HG02571 (cell line): ENCODE measurements at regions not wholly inside any gene's neighbourhood (a gene's known extent, or its start where the extent isn't known, plus 50 kb on each side); places are given as distances from the start of the nearest gene placed in this dataset.

Experiments used
- ATAC-seq: cut with Tn5 transposase; IDR thresholded peaks from one replicate; pipeline ENCODE4 v1.9.1; 2021; ENCODE audit warnings: mild to moderate bottlenecking, moderate library complexity; ENCODE audit not compliant: unreplicated experiment

DNA sequence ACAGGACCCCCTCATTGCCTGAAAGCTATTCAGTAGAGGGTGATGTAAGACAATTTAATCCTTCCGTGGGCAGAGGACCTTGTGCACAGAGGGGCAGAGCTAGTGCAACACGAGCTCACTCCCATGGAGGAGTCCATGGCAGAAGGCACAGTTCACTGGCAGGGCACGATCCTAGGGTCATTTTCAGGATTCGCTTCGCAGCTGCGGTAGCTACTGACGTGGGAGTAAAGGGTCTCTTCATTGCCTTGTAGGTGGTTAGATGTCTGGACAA, 207.8 kb downstream of the FOXO1 start:
- no peak for ATAC-seq

DNA sequence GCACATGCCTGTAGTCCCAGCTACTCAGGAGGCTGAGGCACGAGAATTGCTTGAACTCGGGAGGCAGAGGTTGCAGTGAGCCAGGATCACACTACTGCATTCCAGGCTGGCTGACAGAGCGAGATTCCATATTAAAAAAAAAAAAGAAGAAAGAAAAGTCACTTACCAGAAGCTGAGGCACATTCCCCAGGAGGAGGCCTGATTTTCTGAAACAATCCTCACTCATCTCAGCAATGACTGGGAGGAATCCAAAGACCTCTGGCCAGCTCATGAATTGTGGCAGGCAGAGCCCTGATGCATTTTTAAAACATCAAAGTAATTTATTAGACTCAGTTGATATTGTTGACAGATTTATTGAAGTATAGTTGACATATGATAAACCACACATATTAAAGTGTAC, 206.3 kb downstream of the FOXO1 start:
- ATAC-seq, result no peak

DNA sequence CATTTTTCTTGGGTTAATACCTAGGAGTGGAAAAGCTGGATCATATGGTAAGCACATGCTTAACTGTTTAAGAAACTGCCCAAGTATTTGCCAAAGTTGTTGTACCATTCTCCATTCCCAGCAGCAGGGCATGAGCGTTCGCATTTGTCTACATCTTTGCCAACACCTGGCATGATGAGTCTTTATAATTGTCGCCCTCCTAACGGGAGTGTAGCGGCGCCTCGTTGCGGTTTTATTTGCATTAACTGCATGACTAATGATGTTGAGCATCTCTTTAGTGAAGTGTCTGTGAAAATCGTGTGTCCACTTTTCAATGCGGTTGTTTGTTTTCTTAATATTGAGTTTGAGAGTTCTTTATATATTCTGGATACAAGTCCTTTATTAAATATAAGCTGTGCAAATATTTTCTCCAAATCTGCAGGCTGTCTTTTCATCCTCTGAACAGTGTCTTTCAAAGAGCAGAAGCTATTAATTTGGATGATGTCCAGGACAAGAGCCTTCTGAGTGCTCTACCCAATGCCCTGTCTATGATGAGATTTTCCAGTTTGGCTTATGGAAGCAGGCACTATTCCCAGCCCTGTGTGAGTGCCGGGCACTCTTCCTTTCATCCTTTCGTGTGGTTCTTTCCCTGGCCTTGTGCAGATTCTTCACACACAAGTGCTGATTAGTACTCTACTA, 202.0 kb downstream of the FOXO1 start:
- no peak for ATAC-seq

DNA sequence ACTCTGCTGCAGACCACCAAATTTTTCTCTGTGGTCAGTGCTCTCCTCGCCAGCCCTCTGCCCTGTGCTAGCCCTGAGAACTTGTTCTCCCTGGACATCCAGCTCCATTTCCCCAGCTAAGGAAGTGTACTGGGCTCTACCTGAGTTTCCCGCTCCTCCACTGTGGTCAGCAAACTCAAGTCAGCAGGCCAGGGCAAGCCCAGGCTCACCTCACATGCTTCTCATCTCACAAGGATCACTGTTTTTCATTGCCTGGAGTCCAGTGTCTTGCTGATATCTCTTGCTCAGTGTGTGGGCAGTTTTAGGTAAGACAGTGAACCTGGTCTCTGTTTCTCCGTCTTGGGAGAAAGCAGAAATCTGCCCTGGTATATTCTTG, 201.4 kb downstream of the FOXO1 start:
- ATAC-seq, result no peak

DNA sequence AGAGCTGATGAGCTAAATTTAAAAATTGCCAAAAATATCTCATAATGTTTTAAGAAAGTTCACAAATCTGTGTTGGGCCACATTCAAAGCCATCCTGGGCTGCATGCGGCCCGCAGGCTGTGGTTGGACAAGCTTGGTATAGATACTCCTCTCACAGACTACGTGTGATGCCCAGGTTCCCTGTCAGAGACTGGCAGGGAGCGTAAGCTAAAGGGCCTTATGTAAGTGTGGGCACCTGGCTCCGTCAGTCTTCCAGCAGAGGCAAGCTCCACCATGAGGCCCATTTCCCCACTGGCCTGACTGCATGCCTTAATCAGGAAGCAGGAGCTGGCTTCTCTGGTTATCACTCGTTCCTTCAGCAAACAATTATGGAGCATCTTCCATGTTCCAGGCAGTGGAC, 200.2 kb downstream of the FOXO1 start:
- ATAC-seq, result no peak

DNA sequence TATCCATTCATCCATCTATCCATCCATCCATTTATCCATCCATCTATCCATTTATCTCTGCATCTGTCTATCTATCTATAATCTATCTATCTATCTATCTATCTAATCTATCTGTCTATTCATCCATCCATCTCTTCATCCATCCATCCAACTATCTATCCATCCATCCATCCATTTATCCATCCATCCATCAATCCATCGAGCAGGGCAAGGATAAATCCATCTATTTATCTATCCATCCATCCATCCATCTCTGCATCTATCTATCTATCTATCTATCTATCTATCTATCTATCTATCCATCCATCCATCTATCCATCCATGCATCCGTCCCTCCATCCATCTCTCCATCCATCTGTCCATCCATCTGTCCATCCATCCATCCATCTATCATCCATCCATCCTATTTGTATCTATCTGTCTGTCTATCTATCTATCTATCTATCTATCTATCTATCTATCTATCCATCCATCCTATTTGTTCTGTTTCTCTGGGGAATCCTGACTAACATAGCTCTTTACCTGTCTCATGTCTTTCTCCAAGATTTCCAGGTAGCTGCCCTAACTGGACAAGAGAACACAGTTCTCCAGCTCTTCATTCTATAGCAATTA, 198.1 kb downstream of the FOXO1 start:
- ATAC-seq, result no peak

DNA sequence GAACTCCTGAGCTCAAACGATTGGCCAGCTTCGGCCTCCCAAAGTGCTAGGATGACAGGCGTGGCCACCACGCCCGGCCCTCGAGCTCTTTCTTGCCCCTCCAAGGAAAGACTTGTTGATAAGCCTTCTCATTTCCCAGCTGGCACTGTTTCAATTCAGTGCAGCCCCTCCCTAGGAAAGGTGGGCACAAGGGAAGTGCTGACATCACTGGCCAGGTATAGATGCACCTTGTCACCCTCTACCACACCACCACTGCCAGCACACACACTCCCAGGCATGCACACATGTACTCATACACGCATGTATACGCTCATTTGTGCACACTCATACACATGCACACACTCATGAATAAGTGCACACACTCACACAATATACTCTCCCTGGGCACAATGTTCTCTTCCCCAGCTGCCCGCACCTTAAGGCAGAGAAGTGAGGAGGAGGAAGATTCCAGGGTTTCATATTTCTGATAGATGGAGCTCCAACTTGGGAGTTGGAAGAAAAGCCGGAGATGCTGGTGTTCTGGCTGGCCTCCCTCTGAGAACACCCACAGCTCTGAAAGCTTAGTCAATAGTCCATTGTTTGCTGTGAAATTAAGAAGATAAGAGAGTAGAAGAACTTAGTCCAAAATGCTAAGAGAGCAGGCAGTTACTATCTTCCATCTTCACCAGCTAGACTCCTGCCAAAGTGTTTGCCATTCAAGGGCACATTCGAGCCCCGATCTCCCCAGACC, 196.7 kb downstream of the FOXO1 start:
- no peak for ATAC-seq

DNA sequence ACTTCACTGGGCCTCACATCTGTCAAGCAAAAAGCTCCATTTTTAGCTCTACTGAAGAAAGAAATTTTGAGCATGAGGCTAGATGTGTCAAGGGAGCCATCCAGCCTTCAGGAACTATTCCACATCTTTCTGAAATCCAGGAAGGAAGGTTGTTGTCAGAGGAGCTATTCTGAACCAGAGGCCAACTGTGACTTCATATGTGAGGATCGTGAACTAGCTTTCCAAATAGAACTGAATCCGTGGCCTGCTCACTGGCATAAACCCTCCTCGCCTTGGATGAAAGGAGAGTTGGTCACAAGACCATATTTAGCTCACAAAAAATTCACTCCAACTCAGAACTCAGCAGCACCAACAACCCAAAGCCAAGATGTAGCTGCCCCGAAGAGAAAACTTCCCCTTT, 195.8 kb downstream of the FOXO1 start:
- no peak for ATAC-seq

DNA sequence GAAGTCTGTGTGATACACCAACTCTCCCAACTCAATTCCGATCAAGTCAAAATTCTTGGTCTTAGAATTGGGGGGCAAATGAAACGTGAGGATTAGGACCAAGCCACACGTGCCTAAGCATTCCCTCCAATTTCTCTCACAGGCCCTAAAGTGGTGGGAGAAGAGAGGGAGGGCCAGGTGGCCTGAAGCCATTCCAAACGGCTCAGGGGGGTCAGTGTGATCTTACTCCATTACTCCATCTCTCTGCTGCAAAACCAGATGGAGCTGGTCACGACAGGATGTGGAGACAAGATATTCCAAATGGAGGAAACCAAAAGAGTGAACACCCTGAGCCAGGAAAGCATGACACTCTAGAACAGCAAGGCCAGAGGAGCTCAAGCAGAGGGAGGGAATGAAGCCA, 195.4 kb downstream of the FOXO1 start:
- no peak for ATAC-seq

DNA sequence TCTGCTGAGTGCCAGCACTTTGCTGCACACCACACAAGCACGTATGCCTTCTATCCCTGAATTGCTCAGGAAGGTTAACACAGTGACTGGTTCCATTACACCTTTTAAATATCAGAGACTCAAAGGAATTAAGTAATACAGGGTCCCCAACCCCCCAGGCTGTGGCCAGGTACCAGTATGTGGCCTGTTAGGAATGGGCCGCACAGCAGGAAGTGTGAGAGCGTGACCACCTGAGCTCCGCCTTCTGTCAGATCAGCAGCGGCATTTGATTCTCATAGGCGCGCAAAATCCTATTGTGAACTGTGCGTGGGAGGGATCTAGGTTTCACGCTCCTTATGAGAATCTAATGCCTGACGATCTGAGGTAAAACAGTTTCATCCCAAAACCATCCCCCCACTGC, 194.5 kb downstream of the FOXO1 start:
- ATAC-seq, result no peak

DNA sequence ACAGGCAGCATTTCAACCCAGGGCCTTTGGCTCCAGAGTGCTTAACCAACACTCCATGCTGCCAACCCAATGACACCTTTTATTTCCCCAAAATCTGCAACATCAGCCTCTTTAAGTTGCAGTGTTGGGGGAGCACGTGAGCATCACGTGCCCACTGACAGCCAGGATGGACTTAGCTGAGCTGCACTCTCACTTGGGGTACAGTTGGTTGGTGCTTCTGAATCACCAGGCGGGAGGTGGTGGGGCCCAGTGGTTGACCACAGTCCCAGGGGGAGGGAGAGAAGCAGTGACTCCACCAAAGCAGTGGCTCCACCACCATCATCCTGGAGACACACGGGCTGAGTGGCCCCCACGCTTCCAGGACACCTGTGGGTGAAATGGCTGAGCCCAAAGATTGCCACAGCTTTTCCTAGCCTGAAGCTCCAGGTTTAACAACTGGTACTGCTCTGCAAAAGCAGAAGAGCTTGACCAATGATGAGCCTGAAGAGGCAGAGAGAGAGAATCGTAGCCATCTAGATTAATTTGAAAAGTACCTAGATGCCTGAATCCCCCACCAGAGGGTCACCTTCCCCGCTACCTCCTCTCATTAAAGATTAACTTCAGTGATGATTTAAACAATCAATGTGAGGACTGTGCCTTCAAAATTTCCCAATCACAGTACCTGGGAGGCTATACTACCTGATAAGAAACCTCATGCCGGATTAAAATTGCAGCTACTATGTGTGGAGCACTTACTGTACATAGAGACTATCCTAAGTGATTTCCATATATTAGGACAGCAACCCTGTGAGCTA, 193.8 kb downstream of the FOXO1 start:
- ATAC-seq, result no peak

DNA sequence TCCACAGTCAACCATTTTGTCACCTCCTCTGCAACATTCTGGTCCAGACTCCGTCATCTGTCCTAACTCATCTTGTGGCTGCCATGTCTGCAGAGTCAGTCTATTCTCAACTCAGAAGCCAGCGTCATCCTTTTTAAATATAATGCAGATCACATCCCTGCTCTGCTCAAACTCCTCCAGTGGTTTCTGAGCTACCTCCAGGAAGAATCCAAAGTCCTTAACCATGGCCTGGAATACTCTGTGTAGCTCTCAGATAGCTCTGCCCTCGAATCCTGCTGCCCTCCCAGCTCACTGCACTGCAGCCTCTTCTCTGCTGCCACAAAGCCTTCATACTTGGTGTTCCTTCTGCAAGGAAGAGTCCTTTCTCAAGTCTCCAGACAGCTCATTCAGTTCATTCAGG, 190.8 kb downstream of the FOXO1 start:
- ATAC-seq, result no peak

DNA sequence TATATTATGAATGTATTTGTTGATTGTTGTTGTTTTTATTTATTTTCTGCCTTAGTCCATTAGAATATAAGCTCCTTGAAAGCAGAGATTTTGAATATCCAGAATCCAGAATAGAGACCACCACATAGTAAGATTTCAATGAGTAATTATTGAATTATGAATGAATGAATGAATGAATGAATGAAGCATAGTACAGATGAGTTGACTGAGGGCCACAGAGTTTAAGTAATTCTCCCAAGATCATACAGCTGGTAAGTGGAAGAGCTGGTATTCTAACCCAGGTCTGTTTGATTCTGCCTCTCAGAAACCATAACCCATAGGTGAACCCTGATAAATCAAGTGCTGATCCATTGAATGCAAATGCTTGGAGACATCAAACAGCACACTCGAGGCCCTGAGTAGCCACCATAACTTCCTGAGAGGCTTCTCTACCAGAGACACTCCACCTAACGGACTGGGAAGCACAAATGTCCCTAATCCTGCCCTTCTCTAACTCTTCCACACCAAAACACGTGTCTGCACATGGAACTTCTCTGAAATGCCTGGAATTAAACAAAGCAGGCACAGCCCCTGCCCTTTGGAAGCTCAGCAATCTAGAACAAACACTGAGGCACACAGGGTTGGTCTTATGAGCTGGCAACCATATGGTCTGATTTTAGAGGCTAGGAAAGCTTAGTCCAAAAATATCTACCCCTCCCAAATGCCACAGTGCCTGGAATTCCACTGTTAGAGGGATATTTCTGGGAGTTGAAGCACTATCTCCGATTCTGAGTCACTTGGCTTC, 190.1 kb downstream of the FOXO1 start:
- ATAC-seq, result no peak

DNA sequence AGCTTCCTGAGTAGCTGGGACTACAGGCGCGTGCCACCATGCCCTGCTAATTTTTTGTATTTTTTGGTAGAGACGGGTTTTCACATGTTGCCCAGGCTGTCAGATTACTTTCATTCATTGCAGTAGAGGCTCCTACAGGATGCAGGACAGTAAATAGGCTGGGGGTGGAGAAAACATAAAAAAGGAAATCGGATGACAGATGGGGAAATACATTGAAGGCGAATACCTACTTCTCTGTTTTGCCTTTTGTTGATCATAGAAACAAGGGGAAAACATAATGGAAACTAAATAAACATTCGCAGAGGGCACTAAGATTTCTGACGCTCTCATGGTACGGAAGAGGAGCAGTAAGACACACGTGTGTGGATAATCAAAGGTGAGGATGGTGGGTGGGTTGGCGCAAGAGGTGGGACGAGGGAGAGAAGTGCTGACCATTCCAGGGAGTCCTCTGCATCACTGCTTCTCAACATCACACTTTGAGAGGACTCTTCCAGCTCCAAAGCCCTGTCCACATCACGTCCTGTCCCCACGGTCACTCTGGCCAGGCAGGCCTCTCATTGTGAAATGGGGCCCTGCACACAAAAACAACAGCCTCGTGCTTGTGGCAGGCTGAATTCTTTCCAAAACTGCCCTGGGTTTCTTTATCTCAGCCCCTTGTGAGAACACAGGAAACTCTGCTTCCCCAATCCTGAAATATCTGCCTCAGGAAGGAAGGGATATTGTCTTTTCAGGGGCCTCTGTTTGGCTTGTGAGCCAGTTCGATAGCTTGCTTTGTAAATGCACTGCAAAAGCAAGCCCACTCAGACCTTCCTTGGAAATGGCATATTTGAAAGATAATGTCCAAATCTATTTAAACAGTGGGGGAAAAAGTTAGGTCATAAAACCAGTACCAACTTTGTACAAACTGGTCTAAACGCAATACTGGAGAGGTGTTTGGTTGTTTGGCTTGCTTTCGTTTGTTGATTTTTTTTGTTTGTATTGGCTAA, 188.5 kb downstream of the FOXO1 start:
- no peak for ATAC-seq

DNA sequence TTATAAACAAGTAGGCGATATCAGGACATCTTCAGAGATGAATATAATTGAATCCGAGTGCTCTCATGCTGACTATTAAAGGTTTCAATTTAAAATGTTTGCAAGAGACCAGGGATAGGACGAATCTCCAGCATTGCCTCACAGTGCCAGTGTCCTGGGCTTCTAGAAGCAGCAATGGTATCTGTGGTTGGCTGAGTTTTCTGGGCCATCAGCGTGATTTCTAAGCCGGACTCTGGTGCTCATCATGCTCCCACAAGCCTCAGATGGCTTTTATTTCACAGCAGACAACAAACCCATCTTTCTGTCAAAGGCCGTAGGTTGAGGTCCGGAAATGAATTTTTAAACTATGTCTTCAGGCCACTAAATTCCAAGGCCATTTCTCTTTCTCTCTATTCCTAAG, 187.7 kb downstream of the FOXO1 start:
- no peak for ATAC-seq

DNA sequence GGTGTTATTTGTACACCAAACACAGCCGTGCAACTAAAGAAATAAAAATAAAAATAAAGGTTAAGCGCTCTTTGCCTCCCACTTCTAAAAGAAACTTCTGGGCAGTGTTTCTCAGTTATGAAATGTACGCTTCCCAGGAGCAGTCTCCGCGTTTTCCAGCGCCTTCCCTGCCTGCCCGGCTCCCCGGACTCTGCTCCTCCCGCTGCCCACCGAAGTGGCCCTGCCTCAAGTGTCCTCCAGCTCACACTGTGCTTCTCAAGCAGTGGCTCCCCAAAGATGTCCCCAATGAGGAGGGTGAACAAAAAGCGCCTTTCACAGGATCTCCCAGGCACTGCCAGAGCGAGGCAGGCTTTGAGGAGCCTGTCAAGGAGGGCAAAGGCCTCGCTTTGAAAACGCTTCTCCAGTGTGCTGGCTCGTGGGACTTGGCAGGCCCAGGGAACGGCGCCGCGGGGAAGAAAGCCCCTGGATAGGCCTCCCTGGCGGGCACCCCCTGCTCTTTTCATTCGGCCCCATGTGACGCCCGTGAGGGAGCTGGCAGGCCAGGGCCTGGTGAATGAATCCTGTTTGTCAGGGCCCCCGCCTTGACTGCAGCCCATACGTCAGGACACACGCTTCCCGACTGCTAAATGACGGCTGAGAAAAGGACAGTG, 187.1 kb downstream of the FOXO1 start:
- no peak for ATAC-seq

DNA sequence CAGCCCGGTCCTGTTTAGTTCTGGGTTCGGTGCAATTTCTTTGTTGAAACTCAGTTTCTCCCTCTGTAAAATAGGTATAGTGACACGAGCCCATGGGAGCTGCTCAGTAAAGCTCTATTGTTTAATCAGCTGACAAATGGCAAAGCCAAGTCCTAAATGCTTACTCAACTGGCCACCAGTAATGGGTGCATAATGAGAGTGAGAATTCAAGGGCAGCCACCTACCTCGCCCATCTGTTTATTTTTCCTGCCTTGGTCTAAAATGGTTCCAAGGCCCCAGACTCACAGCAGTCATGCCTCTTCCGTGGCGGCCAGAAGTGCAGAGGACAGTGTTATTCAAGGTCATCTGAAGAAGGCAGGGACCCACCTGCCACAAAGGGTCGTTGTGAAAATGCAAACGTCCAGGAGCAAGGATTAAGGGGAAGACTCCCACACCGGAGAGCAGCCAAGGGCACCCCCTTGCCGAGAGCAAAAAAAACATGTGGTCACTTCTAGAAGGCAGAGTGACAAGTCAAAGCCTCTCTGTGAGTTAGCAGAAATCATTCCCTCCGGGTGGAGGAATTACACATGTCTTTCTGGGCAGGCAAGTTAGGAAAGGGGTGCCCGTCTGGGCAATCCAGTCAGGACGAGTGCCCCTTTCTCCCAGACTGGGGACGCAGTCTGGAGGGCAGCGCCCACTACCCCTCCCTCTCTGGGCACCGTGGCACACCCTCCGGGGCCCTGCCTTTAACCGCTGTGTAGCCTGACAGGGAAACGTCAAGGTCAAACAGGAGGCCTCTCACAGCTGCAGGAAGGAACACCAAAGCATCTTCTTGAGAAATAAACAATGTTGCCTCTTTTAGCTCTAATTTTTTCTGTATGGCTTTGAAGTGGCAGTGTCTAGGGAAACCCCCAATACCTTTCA, 186.2 kb downstream of the FOXO1 start:
- no peak for ATAC-seq

DNA sequence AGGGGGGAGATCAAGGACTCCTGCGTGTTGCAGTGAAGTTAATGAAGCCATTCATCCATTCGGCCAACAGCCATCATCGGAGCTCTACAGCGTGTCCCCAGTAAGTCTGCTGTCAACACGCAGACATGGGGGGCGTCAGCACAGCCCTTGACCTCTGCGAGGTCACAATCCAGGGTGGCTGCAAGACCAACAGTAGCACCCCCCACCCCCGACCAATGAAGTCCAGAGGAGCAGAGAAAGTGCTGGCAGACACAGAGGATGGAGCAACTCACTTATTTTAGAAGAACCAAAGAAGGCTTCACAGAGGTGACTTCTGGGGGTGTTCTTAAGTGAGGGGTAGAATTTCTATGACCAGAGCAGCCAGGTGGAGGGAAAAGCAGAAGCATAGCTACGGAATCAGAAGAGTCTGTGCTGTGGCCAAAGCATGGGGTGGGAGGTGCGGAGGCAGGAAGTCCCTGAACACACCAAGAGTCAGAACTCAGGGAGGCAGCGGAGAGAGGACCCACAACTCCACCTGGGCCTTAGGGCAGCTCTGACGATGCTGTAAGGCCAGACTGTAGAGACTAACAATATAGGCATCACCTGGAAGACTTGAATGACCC, 185.4 kb downstream of the FOXO1 start:
- no peak for ATAC-seq
